Keratinocyte (primary cell): ENCODE measurements at regions not wholly inside any gene's neighbourhood (a gene's known extent, or its start where the extent isn't known, plus 50 kb on each side); places are given as distances from the start of the nearest gene placed in this dataset.

Experiments
- CTCF ChIP-seq, 3 experiments: IDR thresholded peaks in 1 of 3; conservative IDR thresholded peaks in 1 of 3; optimal IDR thresholded peaks in 1 of 3; 2 replicates in 2 of 3; 3 replicates in 1 of 3; pipeline versions ENCODE3 to v1.5.1; 2011; ENCODE audit warnings: low read length in 3 of 3, mild to moderate bottlenecking in 3 of 3, moderate library complexity in 2 of 3, control low read depth in 1 of 3, inconsistent platforms in 1 of 3; ENCODE audit not compliant: insufficient read depth in 2 of 3; ENCODE audit errors: extremely low read depth in 1 of 3
- EZH2 ChIP-seq: IDR thresholded peaks from one replicate; pipeline ENCODE4 v1.6.1; 2012; ENCODE audit warnings: inconsistent platforms, mild to moderate bottlenecking, low read length, moderate library complexity

GRCh38 chr18:72605376-72605775, 61.2 kb upstream of the CBLN2 start:
- TF ChIP-seq CTCF (optimal IDR thresholded peaks at IDR 0.05 in 1 of 3, IDR thresholded peaks at IDR 0.05 in 1 of 3, conservative IDR thresholded peaks at IDR 0.05 in 1 of 3; ENCODE audit: extremely low read depth in 1 of 3, insufficient read depth in 2 of 3, low read length in 3 of 3) = no peak
- no peak for TF ChIP-seq EZH2
